ENCODE measurements at regions not wholly inside any gene's neighbourhood (a gene's known extent, or its start where the extent isn't known, plus 50 kb on each side); places are given as distances from the start of the nearest gene placed in this dataset.

DNA sequence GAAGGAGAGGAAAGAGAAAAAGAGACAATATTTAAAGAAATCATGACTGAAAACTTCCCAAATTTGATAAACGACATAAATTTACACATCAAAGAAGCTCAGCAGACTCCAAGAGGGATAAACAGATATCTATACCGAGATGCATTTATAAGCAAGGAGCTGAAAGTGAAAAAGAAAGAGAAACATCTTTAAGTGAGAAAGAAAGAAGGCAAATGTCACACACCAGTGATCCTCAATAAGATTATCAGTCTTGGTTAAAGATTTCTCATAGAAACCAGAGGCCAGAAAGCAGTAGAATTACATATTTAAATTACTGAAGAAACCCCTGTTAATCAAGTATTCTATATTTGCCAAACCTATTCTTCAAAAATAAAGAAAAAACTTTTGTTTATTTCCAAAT is 424.2 kb downstream of the SLC16A7 start:
- Histone ChIP-seq H3K27ac (ENCODE audit: insufficient read depth, low read depth, low read length, poor library complexity, severe bottlenecking) (no peak overlapping the region), H3K4me3 (ENCODE audit: insufficient read depth, low read depth, low read length) (no peak overlapping the region), H3K9me3 (ENCODE audit: control insufficient read depth, low read length) (no peaks in the 10 kb centered on the region), H3K4me1 (ENCODE audit: control insufficient read depth, insufficient read depth, low read length) (no peaks in the 10 kb centered on the region), H3K27me3 (ENCODE audit: control insufficient read depth, insufficient read depth, low read length, poor library complexity, severe bottlenecking) (no peaks in the 10 kb centered on the region), H3K36me3 (ENCODE audit: control insufficient read depth, insufficient read depth, low read length) (no peaks in the 10 kb centered on the region)
- WGBS, 2 experiments = 100% methylated on average over 2 of the region's 2 CpGs; no CpG with 5 or more reads in 1 of the 2 experiments

DNA sequence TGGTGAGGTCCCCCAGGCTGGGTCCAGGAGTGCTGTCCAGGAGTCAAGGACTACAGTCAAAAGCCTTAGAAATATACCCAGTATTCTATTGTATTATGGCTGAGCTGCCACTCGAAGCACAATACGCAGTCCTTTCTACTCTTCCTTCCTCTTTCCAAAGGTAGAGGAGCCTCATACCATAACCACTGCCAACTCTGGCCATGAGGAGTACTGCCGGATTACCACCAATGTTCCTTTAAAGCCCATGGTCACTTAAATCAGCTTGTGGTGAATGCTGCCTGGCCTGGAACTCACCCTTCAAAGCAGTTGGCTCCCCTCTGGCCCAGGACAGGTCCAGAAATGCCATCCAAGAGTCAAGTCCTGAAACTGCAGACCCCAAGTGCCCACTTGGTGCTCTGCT is 425.4 kb downstream of the SLC16A7 start:
- WGBS, 2 experiments = 90 to 95% methylated on average over 3 of the region's 3 CpGs
- Histone ChIP-seq H3K9me3 (ENCODE audit: control insufficient read depth, low read length) (no peaks in the 10 kb centered on the region), H3K4me3 (ENCODE audit: insufficient read depth, low read depth, low read length) (no peak overlapping the region), H3K36me3 (ENCODE audit: control insufficient read depth, insufficient read depth, low read length) (no peaks in the 10 kb centered on the region), H3K27ac (ENCODE audit: insufficient read depth, low read depth, low read length, poor library complexity, severe bottlenecking) (no peak overlapping the region), H3K4me1 (ENCODE audit: control insufficient read depth, insufficient read depth, low read length) (no peaks in the 10 kb centered on the region), H3K27me3 (ENCODE audit: control insufficient read depth, insufficient read depth, low read length, poor library complexity, severe bottlenecking) (no peaks in the 10 kb centered on the region)

DNA sequence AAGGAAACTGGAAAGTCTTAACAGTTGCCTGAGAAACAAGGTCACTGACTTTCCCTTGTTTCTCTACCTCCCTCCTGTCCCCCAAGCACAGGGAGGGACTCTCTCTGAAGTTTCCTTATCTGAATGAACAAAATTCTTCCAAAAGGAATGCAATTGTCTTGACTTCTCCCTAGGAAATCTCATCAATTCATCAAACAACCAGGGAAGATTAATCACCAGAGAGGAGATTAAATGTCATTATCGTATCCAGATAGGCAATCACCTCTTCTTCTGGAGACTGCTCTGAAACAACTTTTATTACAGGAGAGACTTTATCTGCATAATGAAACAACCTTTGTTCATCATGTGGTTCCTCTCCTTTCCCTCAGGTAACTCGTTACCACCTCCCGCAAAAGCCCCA is 431.4 kb downstream of the SLC16A7 start:
- 89 to 93% methylated on average over 3 of the region's 3 CpGs for WGBS, 2 experiments

GRCh38 chr12:60034147-60034546 is 438.3 kb downstream of the SLC16A7 start:
- WGBS, 2 experiments = 93% methylated on average over 1 of the region's 1 CpG
- Histone ChIP-seq H3K9me3 (ENCODE audit: control insufficient read depth, low read length) (no peaks in the 10 kb centered on the region), H3K36me3 (ENCODE audit: control insufficient read depth, insufficient read depth, low read length) (no peaks in the 10 kb centered on the region), H3K4me1 (ENCODE audit: control insufficient read depth, insufficient read depth, low read length) (no peaks in the 10 kb centered on the region), H3K27ac (ENCODE audit: insufficient read depth, low read depth, low read length, poor library complexity, severe bottlenecking) (no peak overlapping the region), H3K4me3 (ENCODE audit: insufficient read depth, low read depth, low read length) (no peak overlapping the region), H3K27me3 (ENCODE audit: control insufficient read depth, insufficient read depth, low read length, poor library complexity, severe bottlenecking) (no peaks in the 10 kb centered on the region)

More for the DNA sequence above, 431.4 kb downstream of the SLC16A7 start:
- Histone ChIP-seq H3K27me3 (ENCODE audit: control insufficient read depth, insufficient read depth, low read length, poor library complexity, severe bottlenecking) (no peaks in the 10 kb centered on the region), H3K27ac (ENCODE audit: insufficient read depth, low read depth, low read length, poor library complexity, severe bottlenecking) (no peak overlapping the region), H3K9me3 (ENCODE audit: control insufficient read depth, low read length) (no peaks in the 10 kb centered on the region), H3K4me3 (ENCODE audit: insufficient read depth, low read depth, low read length) (no peak overlapping the region), H3K4me1 (ENCODE audit: control insufficient read depth, insufficient read depth, low read length) (no peaks in the 10 kb centered on the region), H3K36me3 (ENCODE audit: control insufficient read depth, insufficient read depth, low read length) (no peaks in the 10 kb centered on the region)

DNA sequence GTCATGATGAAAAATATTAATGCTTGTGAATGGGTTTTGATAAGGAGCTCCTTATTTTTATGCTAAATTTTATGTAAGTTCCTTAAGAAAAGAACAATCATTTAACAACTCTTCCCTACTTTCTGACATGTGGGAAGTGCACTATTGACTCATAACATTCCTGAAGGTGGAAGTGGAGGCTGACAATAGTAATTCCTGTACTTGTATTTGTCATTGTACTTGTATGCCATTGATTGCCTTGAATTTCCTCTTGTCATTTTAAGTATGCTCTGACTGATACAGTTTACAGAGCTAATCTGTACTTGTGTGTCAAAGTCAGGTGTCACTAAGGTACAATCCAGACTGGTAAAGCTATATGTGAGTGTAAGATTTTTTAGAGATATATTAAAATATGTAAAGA is 440.0 kb downstream of the SLC16A7 start:
- H3K4me3 ChIP-seq (ENCODE audit: insufficient read depth, low read depth, low read length) = no peak overlapping the region
- H3K9me3 ChIP-seq (ENCODE audit: control insufficient read depth, low read length) = no peaks in the 10 kb centered on the region
- no peaks in the 10 kb centered on the region for H3K27me3 ChIP-seq (ENCODE audit: control insufficient read depth, insufficient read depth, low read length, poor library complexity, severe bottlenecking)
- no peaks in the 10 kb centered on the region for H3K4me1 ChIP-seq (ENCODE audit: control insufficient read depth, insufficient read depth, low read length)
- no peaks in the 10 kb centered on the region for H3K36me3 ChIP-seq (ENCODE audit: control insufficient read depth, insufficient read depth, low read length)
- H3K27ac ChIP-seq (ENCODE audit: insufficient read depth, low read depth, low read length, poor library complexity, severe bottlenecking) = no peak overlapping the region

- H3K4me1 ChIP-seq (ENCODE audit: control insufficient read depth, insufficient read depth, low read length) = no peaks in the 10 kb centered on the region
- H3K27ac ChIP-seq (ENCODE audit: insufficient read depth, low read depth, low read length, poor library complexity, severe bottlenecking) = no peak overlapping the region
- H3K27me3 ChIP-seq (ENCODE audit: control insufficient read depth, insufficient read depth, low read length, poor library complexity, severe bottlenecking) = no peaks in the 10 kb centered on the region
- H3K9me3 ChIP-seq (ENCODE audit: control insufficient read depth, low read length) = no peaks in the 10 kb centered on the region
- no peak overlapping the region for H3K4me3 ChIP-seq (ENCODE audit: insufficient read depth, low read depth, low read length)
- H3K36me3 ChIP-seq (ENCODE audit: control insufficient read depth, insufficient read depth, low read length) = no peaks in the 10 kb centered on the region
These were observed 447.0 kb downstream of the SLC16A7 start for GRCh38 chr12:60042835-60043234.

- WGBS, 2 experiments = 90% methylated on average over 1 of the region's 1 CpG; no CpG with 5 or more reads in 1 of the 2 experiments
- Histone ChIP-seq H3K27me3 (ENCODE audit: control insufficient read depth, insufficient read depth, low read length, poor library complexity, severe bottlenecking) (no peaks in the 10 kb centered on the region), H3K27ac (ENCODE audit: insufficient read depth, low read depth, low read length, poor library complexity, severe bottlenecking) (no peak overlapping the region), H3K36me3 (ENCODE audit: control insufficient read depth, insufficient read depth, low read length) (no peaks in the 10 kb centered on the region), H3K4me1 (ENCODE audit: control insufficient read depth, insufficient read depth, low read length) (no peaks in the 10 kb centered on the region), H3K9me3 (ENCODE audit: control insufficient read depth, low read length) (no peaks in the 10 kb centered on the region), H3K4me3 (ENCODE audit: insufficient read depth, low read depth, low read length) (no peak overlapping the region)
These were observed 447.4 kb downstream of the SLC16A7 start for GRCh38 chr12:60043236-60043635.

DNA sequence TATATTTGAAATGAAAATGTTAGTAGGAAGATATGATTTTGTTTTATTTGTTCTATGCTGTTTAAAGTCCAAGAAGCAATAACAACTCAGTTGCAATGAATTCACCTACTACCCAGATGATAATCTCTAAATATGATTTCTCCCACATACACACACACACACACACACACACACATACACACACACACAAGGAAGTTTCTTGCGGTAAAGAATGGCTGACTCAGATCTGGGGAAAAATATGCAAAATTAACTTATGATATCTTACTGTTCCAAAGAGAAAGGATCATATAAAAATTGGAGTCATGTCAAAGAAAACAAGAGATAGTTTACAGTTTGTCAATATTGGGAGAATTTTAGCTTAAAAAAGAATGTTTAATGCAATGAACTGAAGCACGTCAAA is 456.7 kb downstream of the SLC16A7 start:
- no peak overlapping the region for H3K27ac ChIP-seq (ENCODE audit: insufficient read depth, low read depth, low read length, poor library complexity, severe bottlenecking)
- H3K36me3 ChIP-seq (ENCODE audit: control insufficient read depth, insufficient read depth, low read length) = no peaks in the 10 kb centered on the region
- no peaks in the 10 kb centered on the region for H3K9me3 ChIP-seq (ENCODE audit: control insufficient read depth, low read length)
- H3K4me3 ChIP-seq (ENCODE audit: insufficient read depth, low read depth, low read length) = no peak overlapping the region
- WGBS, 2 experiments = no CpG with 5 or more reads among the region's 2 CpGs
- no peaks in the 10 kb centered on the region for H3K27me3 ChIP-seq (ENCODE audit: control insufficient read depth, insufficient read depth, low read length, poor library complexity, severe bottlenecking)
- H3K4me1 ChIP-seq (ENCODE audit: control insufficient read depth, insufficient read depth, low read length) = no peaks in the 10 kb centered on the region

GRCh38 chr12:60059180-60059579 is 463.4 kb downstream of the SLC16A7 start:
- H3K36me3 ChIP-seq (ENCODE audit: control insufficient read depth, insufficient read depth, low read length) = no peaks in the 10 kb centered on the region
- no peak overlapping the region for H3K27ac ChIP-seq (ENCODE audit: insufficient read depth, low read depth, low read length, poor library complexity, severe bottlenecking)
- H3K27me3 ChIP-seq (ENCODE audit: control insufficient read depth, insufficient read depth, low read length, poor library complexity, severe bottlenecking) = no peaks in the 10 kb centered on the region
- H3K4me1 ChIP-seq (ENCODE audit: control insufficient read depth, insufficient read depth, low read length) = no peaks in the 10 kb centered on the region
- H3K9me3 ChIP-seq (ENCODE audit: control insufficient read depth, low read length) = no peaks in the 10 kb centered on the region
- H3K4me3 ChIP-seq (ENCODE audit: insufficient read depth, low read depth, low read length) = no peak overlapping the region

- H3K27ac ChIP-seq (ENCODE audit: insufficient read depth, low read depth, low read length, poor library complexity, severe bottlenecking) = no peak overlapping the region
- H3K4me3 ChIP-seq (ENCODE audit: insufficient read depth, low read depth, low read length) = no peak overlapping the region
- no peaks in the 10 kb centered on the region for H3K27me3 ChIP-seq (ENCODE audit: control insufficient read depth, insufficient read depth, low read length, poor library complexity, severe bottlenecking)
- no peaks in the 10 kb centered on the region for H3K4me1 ChIP-seq (ENCODE audit: control insufficient read depth, insufficient read depth, low read length)
- WGBS, 2 experiments = 100% methylated on average over 1 of the region's 1 CpG; no CpG with 5 or more reads in 1 of the 2 experiments
- no peaks in the 10 kb centered on the region for H3K9me3 ChIP-seq (ENCODE audit: control insufficient read depth, low read length)
- H3K36me3 ChIP-seq (ENCODE audit: control insufficient read depth, insufficient read depth, low read length) = no peaks in the 10 kb centered on the region
These were observed 470.8 kb downstream of the SLC16A7 start for GRCh38 chr12:60066655-60067054.

DNA sequence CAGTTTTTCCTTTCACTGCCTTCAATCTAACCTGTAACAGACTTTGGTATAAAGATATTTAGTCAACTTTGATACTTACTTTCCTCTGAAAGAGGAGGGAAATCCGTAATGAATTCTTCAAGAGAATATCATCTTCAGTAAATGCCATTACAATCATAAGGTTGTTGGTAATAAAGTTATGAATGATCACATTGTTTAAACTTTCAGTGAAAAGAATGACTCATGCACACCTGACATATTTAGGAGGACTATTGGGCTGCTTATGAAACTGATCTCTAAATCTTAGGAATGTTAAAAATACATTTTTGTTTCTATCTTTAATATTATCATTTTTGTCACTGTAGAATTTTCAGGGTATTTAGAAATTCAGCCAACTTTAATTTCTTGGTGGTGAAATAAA is 474.7 kb downstream of the SLC16A7 start:
- no CpG with 5 or more reads among the region's 1 CpG for WGBS, 2 experiments

More for the DNA sequence above, 474.7 kb downstream of the SLC16A7 start:
- H3K27me3 ChIP-seq (ENCODE audit: control insufficient read depth, insufficient read depth, low read length, poor library complexity, severe bottlenecking) = no peaks in the 10 kb centered on the region
- H3K4me3 ChIP-seq (ENCODE audit: insufficient read depth, low read depth, low read length) = no peak overlapping the region
- no peak overlapping the region for H3K27ac ChIP-seq (ENCODE audit: insufficient read depth, low read depth, low read length, poor library complexity, severe bottlenecking)
- no peaks in the 10 kb centered on the region for H3K36me3 ChIP-seq (ENCODE audit: control insufficient read depth, insufficient read depth, low read length)
- H3K4me1 ChIP-seq (ENCODE audit: control insufficient read depth, insufficient read depth, low read length) = no peaks in the 10 kb centered on the region
- no peaks in the 10 kb centered on the region for H3K9me3 ChIP-seq (ENCODE audit: control insufficient read depth, low read length)

All from ectodermal cell (in vitro differentiated cells).